ENCODE measurements at regions not wholly inside any gene's neighbourhood (a gene's known extent, or its start where the extent isn't known, plus 50 kb on each side); places are given as distances from the start of the nearest gene placed in this dataset.

GRCh38 chr7:25636871-25637283 lies 408.6 kb upstream of the NPVF start:
- peak; percentile 84 for DNase-seq

- no peak for DNase-seq
These were observed 409.8 kb upstream of the NPVF start for GRCh38 chr7:25638068-25638467.

DNA sequence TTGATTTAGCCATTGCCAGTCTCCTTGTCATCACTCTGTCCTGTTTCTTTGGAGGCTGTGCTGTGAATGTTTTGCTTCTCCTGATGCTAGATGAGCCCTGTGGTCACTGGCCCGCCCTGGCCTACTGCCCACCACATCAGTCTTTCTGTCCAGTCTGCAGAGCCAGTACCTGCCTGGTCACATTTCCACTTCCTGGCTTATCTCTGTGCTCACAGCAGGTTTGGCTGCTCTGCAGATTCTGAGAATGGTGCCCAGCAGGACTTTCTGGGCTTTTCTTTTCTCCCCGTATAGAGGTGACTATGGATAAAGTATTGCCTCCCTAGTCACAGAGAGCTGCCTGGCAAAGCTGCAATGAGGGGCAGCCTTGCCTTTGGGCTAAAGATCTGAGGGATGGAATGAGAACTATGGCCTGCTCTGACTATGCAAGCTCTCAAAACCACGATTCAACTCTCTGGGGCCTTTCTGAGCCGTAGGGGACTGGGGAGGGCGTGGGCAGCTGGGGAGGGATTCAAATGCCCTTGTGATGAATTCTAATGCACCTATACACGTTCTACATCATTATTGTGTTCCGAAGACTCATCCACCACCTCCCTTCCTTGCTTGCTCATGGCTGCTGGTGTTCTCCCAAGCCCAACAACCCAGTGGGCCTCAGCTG lies 410.4 kb upstream of the NPVF start:
- no peak for DNase-seq

GRCh38 chr7:25642849-25643248 lies 414.6 kb upstream of the NPVF start:
- no peak for DNase-seq

DNA sequence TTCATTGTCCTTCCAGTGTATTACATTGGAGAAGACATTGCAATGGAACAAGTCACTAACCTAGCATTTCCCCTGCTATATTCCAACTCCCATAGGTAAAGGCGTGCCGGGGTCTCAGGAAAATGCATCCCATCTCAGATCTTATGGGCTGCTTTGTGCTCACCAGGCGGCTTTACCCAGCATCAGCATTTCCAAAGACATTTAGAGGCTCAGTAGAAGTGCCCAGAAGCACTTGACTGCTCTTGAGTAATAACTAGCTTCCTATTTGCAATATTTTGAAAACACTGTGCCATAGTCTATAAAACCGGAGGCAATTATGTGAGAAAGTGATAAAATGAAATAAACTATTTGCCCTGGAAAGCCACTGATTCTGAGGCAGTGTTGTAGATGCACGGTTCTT lies 415.0 kb upstream of the NPVF start:
- DNase-seq: no peak

- no peak for DNase-seq
These were observed 415.6 kb upstream of the NPVF start for GRCh38 chr7:25643770-25644394.

GRCh38 chr7:25646726-25647413 lies 418.6 kb upstream of the NPVF start:
- DNase-seq: no peak

DNA sequence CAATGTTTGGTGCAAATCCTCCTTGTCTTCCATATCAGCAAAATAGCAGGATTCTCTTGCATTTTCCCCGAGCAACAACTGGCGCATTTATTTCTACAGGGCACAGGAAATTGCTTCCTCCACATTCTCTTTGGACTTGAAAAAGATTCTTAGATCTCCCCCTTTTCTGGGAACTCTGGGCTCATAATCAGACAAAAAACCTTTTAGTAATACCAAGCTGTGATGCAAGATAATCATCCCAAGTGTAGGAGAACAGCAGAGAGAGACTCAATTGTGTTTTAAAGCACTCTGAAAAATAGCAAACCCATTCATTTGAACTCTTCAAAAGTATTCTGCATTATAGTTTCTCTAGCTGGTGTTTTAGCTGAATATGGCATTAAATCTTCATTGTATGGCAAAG lies 419.6 kb upstream of the NPVF start:
- DNase-seq: no peak

DNA sequence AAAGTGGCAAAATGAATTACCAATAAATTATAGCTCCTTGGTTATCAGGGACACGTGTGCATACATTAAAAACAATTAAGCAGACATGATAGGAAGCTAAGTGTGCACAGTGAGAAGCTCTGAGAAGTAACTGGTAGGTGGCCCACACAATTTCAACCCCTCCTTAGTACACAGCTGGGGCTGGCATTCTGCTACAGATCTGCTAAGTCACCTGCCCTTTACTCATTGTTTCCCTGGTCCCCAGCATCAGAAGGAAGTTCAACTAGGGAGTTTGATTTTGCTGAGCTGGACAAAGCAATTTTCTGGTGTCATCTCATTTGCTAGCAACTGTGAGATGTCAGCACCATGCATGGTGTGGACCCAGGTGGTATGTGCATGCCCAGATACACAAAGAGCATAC lies 424.1 kb upstream of the NPVF start:
- no peak for DNase-seq

DNA sequence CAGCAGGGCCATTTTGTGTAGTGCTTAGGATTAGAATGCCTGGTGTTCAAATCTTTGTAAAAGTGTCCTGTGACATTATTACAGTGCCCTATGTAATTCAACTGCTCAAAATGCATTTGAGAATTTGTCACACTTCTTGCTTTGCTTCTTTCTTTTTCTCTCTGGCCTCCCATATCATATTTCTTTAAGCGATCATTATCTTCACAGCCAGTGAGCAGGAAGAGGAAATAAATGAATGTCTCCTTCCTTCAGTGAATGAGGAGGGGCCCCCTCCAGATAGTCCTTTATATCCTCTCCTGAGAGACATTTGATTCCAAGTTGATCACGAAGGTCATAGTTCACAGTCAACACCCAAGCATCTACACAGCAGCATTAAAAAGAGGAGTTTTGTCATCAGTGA lies 425.1 kb upstream of the NPVF start:
- DNase-seq: no peak

GRCh38 chr7:25656071-25656470 lies 427.8 kb upstream of the NPVF start:
- no peak for DNase-seq

GRCh38 chr7:25656581-25657026 lies 428.3 kb upstream of the NPVF start:
- DNase-seq: peak; percentile 80

GRCh38 chr7:25658375-25658774 lies 430.1 kb upstream of the NPVF start:
- DNase-seq: no peak

GRCh38 chr7:25659841-25660240 lies 431.6 kb upstream of the NPVF start:
- DNase-seq: peak; percentile 50

- DNase-seq: peak; percentile 37
These were observed 434.8 kb upstream of the NPVF start for GRCh38 chr7:25662841-25663800.

GRCh38 chr7:25663877-25664276 lies 435.6 kb upstream of the NPVF start:
- peak; percentile 85 for DNase-seq

- DNase-seq: no peak
These were observed 436.3 kb upstream of the NPVF start for GRCh38 chr7:25664593-25664992.

GRCh38 chr7:25665374-25665773 lies 437.1 kb upstream of the NPVF start:
- no peak for DNase-seq

- no peak for DNase-seq
These were observed 437.8 kb upstream of the NPVF start for GRCh38 chr7:25665903-25666670.

GRCh38 chr7:25666671-25667060 lies 438.4 kb upstream of the NPVF start:
- no peak for DNase-seq

GRCh38 chr7:25669281-25669781 lies 441.0 kb upstream of the NPVF start:
- DNase-seq: no peak
